Pancreas (tissue), 10 donors: ENCODE measurements at regions not wholly inside any gene's neighbourhood (a gene's known extent, or its start where the extent isn't known, plus 50 kb on each side); places are given as distances from the start of the nearest gene placed in this dataset.

Source experiments
- ATAC-seq, 4 donors: fragments of 200-7000 bp; cut with Tn5 transposase; one replicate each; pipeline versions ENCODE4 v1.8.0 to v1.9.1; 2020; ENCODE audit warnings: mild to moderate bottlenecking in 4 of 4, moderate library complexity in 4 of 4
- DNase-seq, 6 donors: peaks; one replicate each; pipeline ENCODE4 v3.0.0-alpha.2; 2020
- FAIRE-seq: peaks from 2 replicates; lab custom pipeline; 2012; peaks lifted over from hg19 to GRCh38; lab: Jason Lieb, UNC
- H3K27ac ChIP-seq, 4 donors: fragments of 200-600 bp; sonication (generic); 1 replicate in 3 of 4; 2 replicates in 1 of 4; pipeline versions ENCODE4 v1.5.0 to v1.8.0; 2020
- H3K27me3 ChIP-seq, 4 donors: fragments of 200-600 bp; one replicate each; pipeline ENCODE4 v1.8.0; 2021
- H3K36me3 ChIP-seq, 3 donors: fragments of 200-600 bp; sonication (generic) in 1 of 3; one replicate each; pipeline versions ENCODE4 v1.5.0 to v1.8.0; 2020 to 2021
- H3K4me1 ChIP-seq, 3 donors: fragments of 200-600 bp; one replicate each; pipeline ENCODE4 v1.8.0; 2021
- H3K4me3 ChIP-seq, 4 donors: fragments of 200-600 bp; sonication (generic) in 2 of 4; one replicate each; pipeline versions ENCODE4 v1.5.0 to v1.8.0; 2020 to 2021
- H3K9me3 ChIP-seq, 4 donors: fragments of 200-600 bp; one replicate each; pipeline ENCODE4 v1.8.0; 2021
- WGBS, 2 donors: extraction: QIAGEN DNeasy Blood & Tissue Kit; methylation state at CpG; one replicate each; pipeline ENCODE4 v1.1.7; 2013; 5-methylcytosine and 5-hydroxymethylcytosine counted together
- intact Hi-C, 3 donors: fragments of 100-400 bp; cut with DNase I; formaldehyde crosslinking; loops; one replicate each; pipeline versions ENCODE4 v1.11.1 to v1.14.2; 2022
- TF ChIP-seq, protein P1 (sequence below), 4 donors: fragments of 200-600 bp; sonication (generic) in 3 of 4; IDR thresholded peaks; one replicate each; pipeline versions ENCODE4 v1.5.0 to v1.8.0; 2021; ENCODE audit warnings: antibody characterized with exemption in 4 of 4
- donor health status: healthy with polysubstance abuse.
- donor health status: DM: no; HTN: no; CAD: no; lungs with moderate emphysema.
- donor health status: DM: no; HTN: no; CAD: no.
- donor health status: control.
- donor health status: control.
- donor health status: Bipolar disorder and iron deficiency.
- donor health status: DM: yes; HTN: yes; CAD: no.
- donor health status: DM: no; HTN: no; CAD: no.
- donor health status: DM: no; HTN: no; CAD: no.
- donor health status: DM: yes; HTN: yes; CAD: no.

DNA sequence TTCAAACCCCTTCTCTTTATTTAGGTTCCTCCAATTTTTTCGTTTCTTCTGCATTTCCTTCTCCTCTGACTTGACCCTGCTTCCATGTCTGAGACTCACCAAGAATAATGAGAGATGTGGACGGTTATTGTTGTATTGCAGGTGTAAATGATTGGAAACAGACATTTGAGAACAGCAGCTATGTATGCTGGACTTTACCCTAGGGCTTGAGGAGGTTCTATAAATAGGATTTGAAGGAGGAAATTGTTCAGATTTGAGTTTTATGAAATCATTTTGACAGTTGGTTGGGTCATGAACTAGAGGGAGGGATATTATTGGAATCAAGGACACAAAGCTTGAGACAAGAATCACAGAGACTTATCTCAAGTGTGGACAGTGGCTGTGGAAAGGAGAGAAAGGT, 614.6 kb upstream of the CPEB2 start:
- intact Hi-C loops, result no loop called here
- TF ChIP-seq, protein P1, sequence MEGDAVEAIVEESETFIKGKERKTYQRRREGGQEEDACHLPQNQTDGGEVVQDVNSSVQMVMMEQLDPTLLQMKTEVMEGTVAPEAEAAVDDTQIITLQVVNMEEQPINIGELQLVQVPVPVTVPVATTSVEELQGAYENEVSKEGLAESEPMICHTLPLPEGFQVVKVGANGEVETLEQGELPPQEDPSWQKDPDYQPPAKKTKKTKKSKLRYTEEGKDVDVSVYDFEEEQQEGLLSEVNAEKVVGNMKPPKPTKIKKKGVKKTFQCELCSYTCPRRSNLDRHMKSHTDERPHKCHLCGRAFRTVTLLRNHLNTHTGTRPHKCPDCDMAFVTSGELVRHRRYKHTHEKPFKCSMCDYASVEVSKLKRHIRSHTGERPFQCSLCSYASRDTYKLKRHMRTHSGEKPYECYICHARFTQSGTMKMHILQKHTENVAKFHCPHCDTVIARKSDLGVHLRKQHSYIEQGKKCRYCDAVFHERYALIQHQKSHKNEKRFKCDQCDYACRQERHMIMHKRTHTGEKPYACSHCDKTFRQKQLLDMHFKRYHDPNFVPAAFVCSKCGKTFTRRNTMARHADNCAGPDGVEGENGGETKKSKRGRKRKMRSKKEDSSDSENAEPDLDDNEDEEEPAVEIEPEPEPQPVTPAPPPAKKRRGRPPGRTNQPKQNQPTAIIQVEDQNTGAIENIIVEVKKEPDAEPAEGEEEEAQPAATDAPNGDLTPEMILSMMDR (IDR thresholded peaks at IDR 0.05), result no peak
- 16 to 20% methylated on average over 2 of the region's 2 CpGs for WGBS, 2 donors
- Histone ChIP-seq H3K27me3 (no peaks in the 10 kb centered on the region), H3K4me1 (peaks cover 0 to 9% (median 6%) of the 10 kb centered on the region in 3 donors), H3K9me3 (no peaks in the 10 kb centered on the region), H3K27ac (no peak overlapping the region), H3K4me3 (no peak overlapping the region), H3K36me3 (no peaks in the 10 kb centered on the region)
- DNase-seq (no peak), ATAC-seq (peak; percentile 50 to 88 (median 70)), FAIRE-seq (no peak)

DNA sequence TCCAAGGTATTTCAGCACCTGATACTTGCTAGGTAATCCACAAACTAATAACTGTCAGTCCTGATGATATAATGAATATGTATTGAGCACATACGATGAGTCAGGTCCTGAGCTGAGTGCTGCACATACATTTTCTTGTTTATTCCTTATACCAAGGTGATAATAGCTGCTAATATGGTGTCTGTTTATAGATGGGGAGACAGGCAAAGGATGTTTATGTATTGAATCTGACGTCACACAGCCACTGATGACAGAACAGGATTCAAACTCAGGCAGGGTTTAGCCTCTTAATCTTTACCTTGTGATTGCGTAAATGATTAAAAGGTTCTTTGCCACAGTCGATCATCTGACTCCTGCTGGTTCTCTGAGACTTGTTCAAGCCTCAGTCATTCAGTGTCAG, 609.9 kb upstream of the CPEB2 start:
- DNase-seq, result no peak
- no peak overlapping the region for H3K27ac ChIP-seq
- no peaks in the 10 kb centered on the region for H3K9me3 ChIP-seq
- no peak for FAIRE-seq
- H3K27me3 ChIP-seq, result no peaks in the 10 kb centered on the region
- no peaks in the 10 kb centered on the region for H3K36me3 ChIP-seq
- TF ChIP-seq, protein P1 (IDR thresholded peaks at IDR 0.05), result no peak
- 59 to 65% methylated on average over 4 of the region's 4 CpGs for WGBS, 2 donors
- intact Hi-C loops, result no loop called here
- no peak overlapping the region for H3K4me3 ChIP-seq
- peaks cover 0 to 3% (median 2%) of the 10 kb centered on the region in 3 donors for H3K4me1 ChIP-seq
- no peak for ATAC-seq

DNA sequence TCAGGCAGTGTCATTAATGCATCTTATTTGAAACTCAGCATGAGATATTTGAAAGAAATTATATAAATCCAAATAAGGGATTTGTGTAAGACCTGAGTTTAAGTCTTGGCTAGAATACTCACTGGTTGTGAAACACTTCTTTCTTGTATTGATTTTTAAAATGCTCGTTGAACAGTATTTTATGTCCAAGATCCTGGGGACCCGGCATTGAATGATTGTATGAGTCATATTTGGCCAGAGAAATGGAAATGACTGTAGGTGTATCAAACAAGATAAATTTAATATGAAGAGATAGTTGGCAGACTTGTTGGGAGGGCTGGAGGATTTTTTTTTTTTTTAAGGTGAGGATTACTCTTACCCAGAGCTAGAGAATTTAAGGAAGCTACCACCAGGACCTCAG, 606.1 kb upstream of the CPEB2 start:
- no peak overlapping the region for H3K27ac ChIP-seq
- H3K9me3 ChIP-seq, result no peaks in the 10 kb centered on the region
- 10 to 16% methylated on average over 2 of the region's 2 CpGs for WGBS, 2 donors
- H3K36me3 ChIP-seq, result no peaks in the 10 kb centered on the region
- FAIRE-seq (no peak), ATAC-seq (peak; percentile 26 to 66 (median 52)), DNase-seq (no peak)
- H3K4me1 ChIP-seq, result no peaks in the 10 kb centered on the region
- no peak overlapping the region for H3K4me3 ChIP-seq
- TF ChIP-seq, protein P1 (IDR thresholded peaks at IDR 0.05), result no peak
- intact Hi-C loops, result no loop called here
- no peaks in the 10 kb centered on the region for H3K27me3 ChIP-seq

DNA sequence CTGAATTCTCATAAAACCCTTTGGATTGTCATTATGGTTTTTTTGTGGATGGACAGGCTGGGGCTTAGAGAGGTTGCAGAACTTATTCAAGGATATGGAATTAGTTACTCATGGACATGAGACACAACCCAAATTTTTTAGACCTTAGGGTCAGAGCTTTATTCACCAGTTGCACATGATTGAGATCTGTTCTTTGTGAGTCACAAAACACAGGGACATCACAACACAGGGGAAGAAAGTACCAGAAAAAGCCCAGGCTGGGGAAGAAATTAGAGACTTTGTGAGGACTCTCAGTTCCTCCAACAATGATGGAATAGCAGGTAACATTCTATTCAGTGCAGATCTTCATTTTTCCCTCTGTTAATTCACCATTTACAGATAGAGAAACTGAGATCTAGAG, 602.4 kb upstream of the CPEB2 start:
- Histone ChIP-seq H3K27me3 (no peaks in the 10 kb centered on the region), H3K9me3 (no peaks in the 10 kb centered on the region), H3K4me1 (no peaks in the 10 kb centered on the region), H3K4me3 (no peak overlapping the region), H3K27ac (no peak overlapping the region), H3K36me3 (no peaks in the 10 kb centered on the region)
- intact Hi-C loops, result no loop called here
- DNase-seq (no peak), FAIRE-seq (no peak), ATAC-seq (no peak)
- TF ChIP-seq, protein P1 (IDR thresholded peaks at IDR 0.05), result no peak

DNA sequence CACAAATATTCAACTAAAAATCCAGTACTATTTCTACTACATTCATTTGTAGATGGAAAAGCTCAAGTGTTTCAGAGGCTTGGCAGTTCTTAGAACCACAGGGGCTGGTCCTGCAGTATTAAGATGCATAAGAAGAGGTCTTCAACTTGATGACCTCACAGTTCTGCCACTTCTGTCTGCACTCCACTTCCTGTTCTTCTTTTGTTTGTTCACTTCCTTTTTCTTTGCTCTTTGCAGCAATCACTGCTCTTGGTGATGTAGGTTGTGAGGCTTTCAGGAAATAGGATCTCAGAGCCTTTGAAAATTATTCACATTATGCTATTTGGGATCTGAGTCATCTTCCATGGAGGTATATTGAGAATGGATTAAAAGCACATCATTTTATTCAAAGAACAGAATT, 602.0 kb upstream of the CPEB2 start:
- Histone ChIP-seq H3K4me3 (no peak overlapping the region), H3K36me3 (no peaks in the 10 kb centered on the region), H3K27me3 (no peaks in the 10 kb centered on the region), H3K9me3 (no peaks in the 10 kb centered on the region), H3K27ac (no peak overlapping the region), H3K4me1 (no peaks in the 10 kb centered on the region)
- intact Hi-C loops, result no loop called here
- TF ChIP-seq, protein P1 (IDR thresholded peaks at IDR 0.05), result no peak
- ATAC-seq (no peak), FAIRE-seq (no peak), DNase-seq (no peak)
